ENCODE measurements at regions not wholly inside any gene's neighbourhood (a gene's known extent, or its start where the extent isn't known, plus 50 kb on each side); places are given as distances from the start of the nearest gene placed in this dataset.
A peak's percentile ranks its signal among the peaks of the same experiment; 100 is the strongest.

DNA sequence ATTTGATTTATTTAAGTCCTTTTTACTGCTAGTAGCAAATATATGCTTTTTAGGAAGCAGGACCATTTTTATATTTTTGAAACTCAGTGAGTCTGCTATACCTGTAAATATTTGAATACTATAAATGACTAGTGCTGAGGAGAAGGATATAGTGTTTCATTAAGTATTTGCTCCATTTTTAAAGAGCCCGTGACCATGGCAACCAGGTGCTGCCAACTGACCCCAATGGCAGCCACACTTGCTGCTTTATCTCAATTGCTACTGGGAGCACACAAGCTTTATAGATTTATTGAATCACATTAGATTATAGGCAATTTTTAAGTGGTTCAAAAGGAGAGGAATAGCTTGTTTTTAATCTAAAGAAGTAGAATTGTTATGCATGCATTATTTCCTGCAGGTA is 142.0 kb downstream of the SCG2 start:
- 63 to 86% methylated on average over 1 of the region's 1 CpG for WGBS, 2 donors
- no peaks in the 10 kb centered on the region for H3K9me3 ChIP-seq
- no peak overlapping the region for H3K4me3 ChIP-seq
- no peak for TF ChIP-seq POLR2A (IDR thresholded peaks at IDR 0.05)
- no peak for TF ChIP-seq CTCF (IDR thresholded peaks at IDR 0.05)
- no peaks in the 10 kb centered on the region for H3K36me3 ChIP-seq (ENCODE audit: low read depth, missing control alignments)
- no peak for DNase-seq
- H3K27me3 ChIP-seq: no peaks in the 10 kb centered on the region
- no peak overlapping the region for H3K27ac ChIP-seq
- intact Hi-C loops (cut with DNase I; ENCODE audit: low total_unique reads): no loop called here
- H3K4me1 ChIP-seq: no peaks in the 10 kb centered on the region

GRCh38 chr2:223460774-223461211 is 141.4 kb downstream of the SCG2 start:
- Histone ChIP-seq H3K9me3 (no peaks in the 10 kb centered on the region), H3K27ac (no peak overlapping the region), H3K4me3 (no peak overlapping the region), H3K4me1 (no peaks in the 10 kb centered on the region), H3K36me3 (ENCODE audit: low read depth, missing control alignments) (no peaks in the 10 kb centered on the region), H3K27me3 (no peaks in the 10 kb centered on the region)
- intact Hi-C loops (cut with DNase I; ENCODE audit: low total_unique reads): no loop called here
- TF ChIP-seq CTCF (IDR thresholded peaks at IDR 0.05): no peak
- no peak for TF ChIP-seq POLR2A (IDR thresholded peaks at IDR 0.05)
- no peak for DNase-seq

GRCh38 chr2:223464071-223464470 is 138.1 kb downstream of the SCG2 start:
- 91 to 95% methylated on average over 2 of the region's 2 CpGs for WGBS, 2 donors
- Histone ChIP-seq H3K9me3 (no peaks in the 10 kb centered on the region), H3K4me3 (no peak overlapping the region), H3K27ac (no peak overlapping the region), H3K4me1 (peaks cover 2% of the 10 kb centered on the region), H3K27me3 (no peaks in the 10 kb centered on the region), H3K36me3 (ENCODE audit: low read depth, missing control alignments) (no peaks in the 10 kb centered on the region)
- DNase-seq: no peak
- TF ChIP-seq POLR2A (IDR thresholded peaks at IDR 0.05) (no peak), CTCF (IDR thresholded peaks at IDR 0.05) (no peak)
- intact Hi-C loops (cut with DNase I; ENCODE audit: low total_unique reads): no loop called here

- DNase-seq: peak; percentile 57
- Histone ChIP-seq H3K27ac (no peak overlapping the region), H3K36me3 (ENCODE audit: low read depth, missing control alignments) (no peaks in the 10 kb centered on the region), H3K9me3 (no peaks in the 10 kb centered on the region), H3K4me3 (no peak overlapping the region), H3K27me3 (no peaks in the 10 kb centered on the region), H3K4me1 (peaks cover 9% of the 10 kb centered on the region)
- intact Hi-C loops (cut with DNase I; ENCODE audit: low total_unique reads): no loop called here
- TF ChIP-seq POLR2A (IDR thresholded peaks at IDR 0.05) (no peak), CTCF (IDR thresholded peaks at IDR 0.05) (no peak)
- WGBS, 2 donors: 57 to 85% methylated on average over 2 of the region's 2 CpGs
These were observed 136.4 kb downstream of the SCG2 start for GRCh38 chr2:223465793-223466192.

DNA sequence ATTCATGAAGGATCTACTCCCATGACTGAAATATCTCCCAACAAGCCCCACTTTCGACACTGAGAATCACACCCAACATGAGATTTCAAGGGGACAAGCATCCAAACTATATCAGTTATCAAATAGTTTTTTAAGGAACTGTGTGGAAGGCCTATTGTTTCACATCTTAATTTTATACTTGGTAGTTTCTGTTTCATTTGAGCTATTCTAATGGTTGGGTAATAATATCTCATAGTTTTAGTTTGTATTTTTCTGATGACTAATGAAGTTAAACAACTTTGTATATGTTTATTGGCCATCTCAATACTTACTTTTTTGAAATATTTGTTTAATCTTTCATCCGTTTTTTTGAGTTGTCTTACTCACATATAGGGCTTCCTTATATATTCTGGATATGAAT is 135.0 kb downstream of the SCG2 start:
- no peak for DNase-seq
- no peak overlapping the region for H3K4me3 ChIP-seq
- intact Hi-C loops (cut with DNase I; ENCODE audit: low total_unique reads): no loop called here
- no peaks in the 10 kb centered on the region for H3K36me3 ChIP-seq (ENCODE audit: low read depth, missing control alignments)
- H3K27ac ChIP-seq: no peak overlapping the region
- H3K27me3 ChIP-seq: no peaks in the 10 kb centered on the region
- no peaks in the 10 kb centered on the region for H3K9me3 ChIP-seq
- 58 to 66% methylated on average over 2 of the region's 2 CpGs for WGBS, 2 donors
- TF ChIP-seq CTCF (IDR thresholded peaks at IDR 0.05): no peak
- TF ChIP-seq POLR2A (IDR thresholded peaks at IDR 0.05): no peak
- H3K4me1 ChIP-seq: peaks cover 9% of the 10 kb centered on the region
